B cell (primary cell): ENCODE measurements at regions not wholly inside any gene's neighbourhood (a gene's known extent, or its start where the extent isn't known, plus 50 kb on each side); places are given as distances from the start of the nearest gene placed in this dataset.

ENCODE experiments used
- ATAC-seq: fragments of 200-7000 bp; cut with Tn5 transposase; one replicate; pipeline ENCODE4 v1.10.0; 2021; ENCODE audit warnings: low read depth, mild to moderate bottlenecking, moderate number of reproducible peaks, moderate library complexity
- CTCF ChIA-PET: fragments of 350-600 bp; sonication (Branson Sonifier 250); formaldehyde crosslinking; loops from one replicate; lab custom pipeline; 2021; ENCODE audit warnings: antibody characterized with exemption, inconsistent platforms; lab: Charles Lee
- POLR2A ChIA-PET: fragments of 350-600 bp; sonication (Branson Sonifier 250); formaldehyde crosslinking; loops from one replicate; lab custom pipeline; 2021; ENCODE audit warnings: antibody characterized with exemption; lab: Charles Lee
- DNase-seq: peaks from one replicate; pipeline ENCODE4 v3.0.0; 2013
- H2AFZ ChIP-seq: 2 replicates; pipeline ENCODE4 v1.6.1; 2012; ENCODE audit warnings: mild to moderate bottlenecking, low read depth, low read length; ENCODE audit not compliant: insufficient read depth, poor library complexity, severe bottlenecking
- H3K27ac ChIP-seq, 2 donors: 1 replicate in 1 of 2; 2 replicates in 1 of 2; pipeline ENCODE4 v1.5.1; 2012 to 2013; ENCODE audit warnings: low read length in 2 of 2, mild to moderate bottlenecking in 2 of 2, moderate library complexity in 1 of 2
- H3K27me3 ChIP-seq, 4 experiments: fragments of 200-600 bp in 1 of 4; sonication (generic) in 1 of 4; replicated peaks in 1 of 4; 1 replicate in 2 of 4; 2 replicates in 2 of 4; pipeline versions ENCODE4 v1.6.1 to v1.7.0; 2013 to 2016; ENCODE audit warnings: low read length in 3 of 4, mild to moderate bottlenecking in 2 of 4, mixed read lengths in 1 of 4, moderate library complexity in 1 of 4; ENCODE audit not compliant: insufficient read depth in 4 of 4, control insufficient read depth in 3 of 4; ENCODE audit errors: control extremely low read depth in 1 of 4
- H3K36me3 ChIP-seq, 2 experiments: replicated peaks in 1 of 2; 1 replicate in 1 of 2; 2 replicates in 1 of 2; pipeline versions ENCODE4 v1.6.1 to v1.7.1; 2013; ENCODE audit warnings: low read length in 1 of 2; ENCODE audit not compliant: insufficient read depth in 2 of 2, control insufficient read depth in 1 of 2; ENCODE audit errors: control extremely low read depth in 1 of 2, extremely low read depth in 1 of 2
- H3K4me1 ChIP-seq, 2 donors: fragments of 200-600 bp in 1 of 2; sonication (generic) in 1 of 2; 1 replicate in 1 of 2; 2 replicates in 1 of 2; pipeline versions ENCODE4 v1.5.1 to v1.6.1; 2013 to 2017; ENCODE audit warnings: low read length in 2 of 2; ENCODE audit not compliant: control insufficient read depth in 2 of 2, insufficient read depth in 2 of 2
- H3K4me2 ChIP-seq: replicated peaks from 2 replicates; pipeline ENCODE3; 2012; ENCODE audit warnings: mild to moderate bottlenecking, low read depth, low read length; ENCODE audit not compliant: poor library complexity, severe bottlenecking
- H3K4me3 ChIP-seq, 5 experiments: fragments of 200-600 bp in 1 of 5; sonication (generic) in 1 of 5; 1 replicate in 3 of 5; 2 replicates in 2 of 5; pipeline versions ENCODE4 v1.5.1 to v1.7.0; 2011 to 2016; ENCODE audit warnings: low read length in 4 of 5, mild to moderate bottlenecking in 4 of 5, low read depth in 2 of 5, control low read depth in 1 of 5, moderate library complexity in 1 of 5; ENCODE audit not compliant: insufficient read depth in 1 of 5; ENCODE audit errors: control extremely low read depth in 1 of 5, extremely low read depth in 1 of 5
- H3K79me2 ChIP-seq: fragments of 200-600 bp; sonication (generic); one replicate; pipeline ENCODE4 v1.6.0; 2016; ENCODE audit warnings: low read length; ENCODE audit not compliant: control insufficient read depth, insufficient read depth
- H3K9ac ChIP-seq: fragments of 200-600 bp; sonication (generic); 2 replicates; pipeline ENCODE4 v1.6.1; 2017; ENCODE audit warnings: mild to moderate bottlenecking, low read length, moderate library complexity
- H3K9me3 ChIP-seq, 3 donors: one replicate each; pipeline versions ENCODE4 v1.6.1 to v1.7.1; 2013; ENCODE audit warnings: low read length in 2 of 3; ENCODE audit not compliant: control insufficient read depth in 2 of 3, insufficient read depth in 1 of 3; ENCODE audit errors: control extremely low read depth in 1 of 3
- H4K20me1 ChIP-seq: 2 replicates; pipeline ENCODE4 v1.6.0; 2012; ENCODE audit warnings: mild to moderate bottlenecking, low read length; ENCODE audit not compliant: insufficient read depth, control insufficient read depth, poor library complexity, severe bottlenecking
- H3K27ac Mint-ChIP-seq: one replicate; pipeline ENCODE4 v1.8.0; 2021; ENCODE audit warnings: mixed read lengths
- H3K27me3 Mint-ChIP-seq: one replicate; pipeline ENCODE4 v1.8.0; 2021; ENCODE audit warnings: mixed read lengths
- H3K4me1 Mint-ChIP-seq: one replicate; pipeline ENCODE4 v1.8.0; 2021; ENCODE audit warnings: mixed read lengths
- H3K4me3 Mint-ChIP-seq: one replicate; pipeline ENCODE4 v1.8.0; 2021; ENCODE audit warnings: mixed read lengths
- H3K9me3 Mint-ChIP-seq: one replicate; pipeline ENCODE4 v1.8.0; 2022; ENCODE audit warnings: mixed read lengths; ENCODE audit not compliant: insufficient read depth
- CTCF ChIP-seq: fragments of 200-600 bp; IDR thresholded peaks from one replicate; pipeline ENCODE4 v1.8.0; 2022; ENCODE audit warnings: antibody characterized with exemption, mild to moderate bottlenecking
- EZH2 ChIP-seq: IDR thresholded peaks from 2 replicates; pipeline ENCODE4 v1.6.1; 2012; ENCODE audit warnings: borderline replicate concordance, low read depth, mild to moderate bottlenecking, moderate library complexity, low read length; ENCODE audit not compliant: insufficient read depth, poor library complexity, severe bottlenecking
- WGBS: methylation state at CpG from one replicate; pipeline ENCODE4 v1.1.5; 2013; ENCODE audit warnings: missing lambda C conversion rate; ENCODE audit not compliant: insufficient coverage; 5-methylcytosine and 5-hydroxymethylcytosine counted together
- intact Hi-C: fragments of 100-400 bp; cut with micrococcal nuclease; formaldehyde crosslinking; loops from one replicate; pipeline ENCODE4 v1.10.0; 2022

GRCh38 chr1:204017032-204017431 is 55.9 kb upstream of the SOX13 start:
- no peaks in the 10 kb centered on the region for H3K4me1 Mint-ChIP-seq
- Histone ChIP-seq H3K27me3 (no peaks in the 10 kb centered on the region), H3K36me3 (no peaks in the 10 kb centered on the region), H3K79me2 (no peaks in the 10 kb centered on the region), H3K4me1 (no peaks in the 10 kb centered on the region), H4K20me1 (no peaks in the 10 kb centered on the region), H3K27ac (no peak overlapping the region), H2AFZ (no peak overlapping the region), H3K4me2 (no peak overlapping the region), H3K9ac (no peak overlapping the region), H3K4me3 (no peak overlapping the region), H3K9me3 (no peaks in the 10 kb centered on the region)
- 86% methylated on average over 1 of the region's 1 CpG for WGBS
- intact Hi-C loops = no loop called here
- no peak overlapping the region for H3K27ac Mint-ChIP-seq
- CTCF ChIA-PET = no interaction called here
- H3K9me3 Mint-ChIP-seq = no peaks in the 10 kb centered on the region
- POLR2A ChIA-PET = no interaction called here
- peaks cover 19% of the 10 kb centered on the region for H3K27me3 Mint-ChIP-seq
- ATAC-seq = no peak
- DNase-seq = no peak
- no peak for TF ChIP-seq CTCF
- no peak for TF ChIP-seq EZH2
- H3K4me3 Mint-ChIP-seq = no peak overlapping the region

GRCh38 chr1:204018460-204018859 is 54.5 kb upstream of the SOX13 start:
- ChIA-PET CTCF (no interaction called here), POLR2A (no interaction called here)
- Histone ChIP-seq H3K9me3 (no peaks in the 10 kb centered on the region), H3K27me3 (peaks cover 0 to under 1% (median 0%) of the 10 kb centered on the region in 4 experiments), H3K9ac (no peak overlapping the region), H3K27ac (no peak overlapping the region), H3K4me3 (no peak overlapping the region), H3K4me1 (no peaks in the 10 kb centered on the region), H4K20me1 (no peaks in the 10 kb centered on the region), H2AFZ (no peak overlapping the region), H3K36me3 (no peaks in the 10 kb centered on the region), H3K4me2 (no peak overlapping the region), H3K79me2 (no peaks in the 10 kb centered on the region)
- intact Hi-C loops = no loop called here
- no CpG with 5 or more reads among the region's 2 CpGs for WGBS
- no peaks in the 10 kb centered on the region for H3K4me1 Mint-ChIP-seq
- ATAC-seq (no peak), DNase-seq (no peak)
- H3K4me3 Mint-ChIP-seq = no peak overlapping the region
- H3K9me3 Mint-ChIP-seq = no peaks in the 10 kb centered on the region
- H3K27ac Mint-ChIP-seq = no peak overlapping the region
- H3K27me3 Mint-ChIP-seq = peaks cover 19% of the 10 kb centered on the region
- no peak for TF ChIP-seq CTCF
